Nephron progenitor cell (in vitro differentiated cells): ENCODE measurements at regions not wholly inside any gene's neighbourhood (a gene's known extent, or its start where the extent isn't known, plus 50 kb on each side); places are given as distances from the start of the nearest gene placed in this dataset.
A peak's percentile ranks its signal among the peaks of the same experiment; 100 is the strongest.

Source experiments
- DNase-seq: peaks from one replicate; pipeline ENCODE4 v3.0.0; 2021
- H3K27ac Mint-ChIP-seq: 2 replicates; pipeline ENCODE4 v1.8.0; 2021; ENCODE audit warnings: mild to moderate bottlenecking, moderate library complexity, mixed read lengths
- H3K27me3 Mint-ChIP-seq: 2 replicates; pipeline ENCODE4 v1.8.0; 2021; ENCODE audit warnings: mild to moderate bottlenecking, low read depth, mixed read lengths; ENCODE audit not compliant: poor library complexity
- H3K36me3 Mint-ChIP-seq: 2 replicates; pipeline ENCODE4 v1.8.0; 2021; ENCODE audit warnings: low read depth, mixed read lengths
- H3K4me1 Mint-ChIP-seq: 2 replicates; pipeline ENCODE4 v1.8.0; 2021; ENCODE audit warnings: mixed read lengths
- H3K4me3 Mint-ChIP-seq: 2 replicates; pipeline ENCODE4 v1.8.0; 2021; ENCODE audit warnings: mild to moderate bottlenecking, moderate library complexity, mixed read lengths
- H3K9me3 Mint-ChIP-seq: 2 replicates; pipeline ENCODE4 v1.8.0; 2021; ENCODE audit warnings: mild to moderate bottlenecking, moderate library complexity, mixed read lengths
- CTCF ChIP-seq: fragments of 200-600 bp; sonication (generic); IDR thresholded peaks from 2 replicates; pipeline ENCODE4 v1.5.0; 2021; ENCODE audit warnings: antibody characterized with exemption

- H3K9me3 Mint-ChIP-seq: peaks cover 54% of the 10 kb centered on the region
- TF ChIP-seq CTCF: no peak
- H3K4me3 Mint-ChIP-seq: no peak overlapping the region
- DNase-seq: no peak
- no peak overlapping the region for H3K27ac Mint-ChIP-seq
- H3K4me1 Mint-ChIP-seq: no peaks in the 10 kb centered on the region
- peaks cover 8% of the 10 kb centered on the region for H3K27me3 Mint-ChIP-seq
- H3K36me3 Mint-ChIP-seq: peaks cover 23% of the 10 kb centered on the region
Measured at GRCh38 chr1:203954788-203955552, 93.6 kb downstream of the SNRPE start.

GRCh38 chr1:203968761-203969160 lies 104.2 kb upstream of the SOX13 start:
- TF ChIP-seq CTCF: no peak
- Mint-ChIP-seq H3K4me1 (no peaks in the 10 kb centered on the region), H3K27me3 (no peaks in the 10 kb centered on the region), H3K36me3 (peaks cover 8% of the 10 kb centered on the region), H3K4me3 (no peak overlapping the region), H3K9me3 (peaks cover 82% of the 10 kb centered on the region), H3K27ac (no peak overlapping the region)
- no peak for DNase-seq

- H3K27me3 Mint-ChIP-seq: no peaks in the 10 kb centered on the region
- no peaks in the 10 kb centered on the region for H3K4me1 Mint-ChIP-seq
- H3K27ac Mint-ChIP-seq: no peak overlapping the region
- no peak overlapping the region for H3K4me3 Mint-ChIP-seq
- no peak for TF ChIP-seq CTCF
- H3K36me3 Mint-ChIP-seq: peaks cover 8% of the 10 kb centered on the region
- DNase-seq: no peak
- H3K9me3 Mint-ChIP-seq: peaks cover 82% of the 10 kb centered on the region
Measured at GRCh38 chr1:203969846-203970245, 103.1 kb upstream of the SOX13 start.

- Mint-ChIP-seq H3K9me3 (peaks cover 28% of the 10 kb centered on the region), H3K4me3 (no peak overlapping the region), H3K4me1 (peaks cover 18% of the 10 kb centered on the region), H3K36me3 (peaks cover 4% of the 10 kb centered on the region), H3K27me3 (peaks cover 5% of the 10 kb centered on the region), H3K27ac (no peak overlapping the region)
- no peak for TF ChIP-seq CTCF
- no peak for DNase-seq
Measured at GRCh38 chr1:203985044-203985443, 87.9 kb upstream of the SOX13 start.

GRCh38 chr1:203985676-203986075 lies 87.2 kb upstream of the SOX13 start:
- no peak for DNase-seq
- no peak overlapping the region for H3K4me3 Mint-ChIP-seq
- no peak overlapping the region for H3K27ac Mint-ChIP-seq
- H3K4me1 Mint-ChIP-seq: peaks cover 18% of the 10 kb centered on the region
- no peak for TF ChIP-seq CTCF
- peaks cover 5% of the 10 kb centered on the region for H3K27me3 Mint-ChIP-seq
- H3K9me3 Mint-ChIP-seq: peaks cover 28% of the 10 kb centered on the region
- H3K36me3 Mint-ChIP-seq: peaks cover 4% of the 10 kb centered on the region

GRCh38 chr1:203986887-203987461 lies 85.9 kb upstream of the SOX13 start:
- no peak for DNase-seq
- H3K27me3 Mint-ChIP-seq: peaks cover 5% of the 10 kb centered on the region
- TF ChIP-seq CTCF: no peak
- H3K9me3 Mint-ChIP-seq: peaks cover 25% of the 10 kb centered on the region
- H3K4me1 Mint-ChIP-seq: peaks cover 18% of the 10 kb centered on the region
- H3K36me3 Mint-ChIP-seq: peaks cover 4% of the 10 kb centered on the region
- H3K27ac Mint-ChIP-seq: peak overlapping the region; percentile 6
- H3K4me3 Mint-ChIP-seq: no peak overlapping the region
